GM21360 (cell line): ENCODE measurements at regions not wholly inside any gene's neighbourhood (a gene's known extent, or its start where the extent isn't known, plus 50 kb on each side); places are given as distances from the start of the nearest gene placed in this dataset.
"Not testable (repeated sequence)": the region's sequence is repeated elsewhere in the genome, so short reads cannot be mapped to it uniquely, and the experiment has no call there.

Experiments
- ATAC-seq: cut with Tn5 transposase; IDR thresholded peaks from one replicate; pipeline ENCODE4 v1.9.1; 2021; ENCODE audit warnings: mild to moderate bottlenecking, moderate library complexity; ENCODE audit not compliant: unreplicated experiment

GRCh38 chr4:143819029-143819428 is 86.3 kb downstream of the GYPE start:
- ATAC-seq = no peak

GRCh38 chr4:143817866-143818265 is 87.5 kb downstream of the GYPE start:
- ATAC-seq = not testable (repeated sequence)

GRCh38 chr4:143815375-143815774 is 90.0 kb downstream of the GYPE start:
- not testable (repeated sequence) for ATAC-seq

GRCh38 chr4:143813431-143814154 is 91.8 kb downstream of the GYPE start:
- ATAC-seq = not testable (repeated sequence)

GRCh38 chr4:143791693-143792092 is 91.2 kb upstream of the FREM3 start:
- not testable (repeated sequence) for ATAC-seq

- not testable (repeated sequence) for ATAC-seq
These were observed 90.0 kb upstream of the FREM3 start for GRCh38 chr4:143790425-143790824.

GRCh38 chr4:143789618-143790017 is 89.1 kb upstream of the FREM3 start:
- ATAC-seq = not testable (repeated sequence)

GRCh38 chr4:143784567-143784966 is 84.1 kb upstream of the FREM3 start:
- ATAC-seq = no peak

GRCh38 chr4:143782521-143782920 is 82.0 kb upstream of the FREM3 start:
- no peak for ATAC-seq

GRCh38 chr4:143773998-143774895 is 73.8 kb upstream of the FREM3 start:
- ATAC-seq = peak; percentile 100

GRCh38 chr4:143771269-143771668 is 70.8 kb upstream of the FREM3 start:
- ATAC-seq = no peak

GRCh38 chr4:143768007-143768591 is 67.6 kb upstream of the FREM3 start:
- ATAC-seq = no peak

GRCh38 chr4:143763587-143763986 is 63.1 kb upstream of the FREM3 start:
- ATAC-seq = no peak

- ATAC-seq = no peak
These were observed 62.0 kb upstream of the FREM3 start for GRCh38 chr4:143762511-143762910.
